ENCODE measurements at regions not wholly inside any gene's neighbourhood (a gene's known extent, or its start where the extent isn't known, plus 50 kb on each side); places are given as distances from the start of the nearest gene placed in this dataset.

- TF ChIP-seq CTCF (IDR thresholded peaks at IDR 0.05): no peak
- TF ChIP-seq USF2 (IDR thresholded peaks at IDR 0.05; ENCODE audit: borderline replicate concordance, low read depth, low read length): no peak
- TF ChIP-seq RCOR1 (IDR thresholded peaks at IDR 0.05; ENCODE audit: low read length): no peak
Measured at GRCh38 chr12:25320123-25321006, 69.6 kb upstream of the KRAS start.

All from SK-N-SH (cell line).